VCaP (cell line): ENCODE measurements at regions not wholly inside any gene's neighbourhood (a gene's known extent, or its start where the extent isn't known, plus 50 kb on each side); places are given as distances from the start of the nearest gene placed in this dataset.

Experiments used
- H3K27ac ChIP-seq: fragments of 450-650 bp; 2 replicates; pipeline ENCODE4 v1.5.1; 2017
- TF ChIP-seq, protein P1 (sequence below): fragments of 450-650 bp; conservative IDR thresholded peaks from 2 replicates; pipeline ENCODE4 v1.5.1; 2017; ENCODE audit warnings: mild to moderate bottlenecking, moderate library complexity

DNA sequence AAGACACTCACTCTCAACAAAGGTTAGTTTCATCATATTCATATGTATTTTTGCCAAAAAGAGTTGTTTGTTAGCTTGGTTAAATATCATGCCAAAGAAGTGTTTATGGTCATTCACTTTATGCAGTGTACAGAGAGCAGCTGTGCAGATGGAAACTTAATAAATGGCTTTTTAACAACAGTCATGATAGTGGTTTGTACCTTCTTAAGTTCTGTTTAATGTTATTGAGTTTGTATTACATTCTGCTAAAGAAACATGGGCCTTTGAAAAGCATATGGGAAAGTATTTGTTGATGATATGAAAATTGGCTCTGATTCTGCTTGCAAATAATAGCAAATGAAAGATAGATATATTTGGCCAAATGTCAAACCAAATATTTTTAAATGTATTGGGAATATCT, 607.3 kb downstream of the NCAM2 start:
- TF ChIP-seq, protein P1, sequence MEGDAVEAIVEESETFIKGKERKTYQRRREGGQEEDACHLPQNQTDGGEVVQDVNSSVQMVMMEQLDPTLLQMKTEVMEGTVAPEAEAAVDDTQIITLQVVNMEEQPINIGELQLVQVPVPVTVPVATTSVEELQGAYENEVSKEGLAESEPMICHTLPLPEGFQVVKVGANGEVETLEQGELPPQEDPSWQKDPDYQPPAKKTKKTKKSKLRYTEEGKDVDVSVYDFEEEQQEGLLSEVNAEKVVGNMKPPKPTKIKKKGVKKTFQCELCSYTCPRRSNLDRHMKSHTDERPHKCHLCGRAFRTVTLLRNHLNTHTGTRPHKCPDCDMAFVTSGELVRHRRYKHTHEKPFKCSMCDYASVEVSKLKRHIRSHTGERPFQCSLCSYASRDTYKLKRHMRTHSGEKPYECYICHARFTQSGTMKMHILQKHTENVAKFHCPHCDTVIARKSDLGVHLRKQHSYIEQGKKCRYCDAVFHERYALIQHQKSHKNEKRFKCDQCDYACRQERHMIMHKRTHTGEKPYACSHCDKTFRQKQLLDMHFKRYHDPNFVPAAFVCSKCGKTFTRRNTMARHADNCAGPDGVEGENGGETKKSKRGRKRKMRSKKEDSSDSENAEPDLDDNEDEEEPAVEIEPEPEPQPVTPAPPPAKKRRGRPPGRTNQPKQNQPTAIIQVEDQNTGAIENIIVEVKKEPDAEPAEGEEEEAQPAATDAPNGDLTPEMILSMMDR = no peak
- no peak overlapping the region for H3K27ac ChIP-seq

DNA sequence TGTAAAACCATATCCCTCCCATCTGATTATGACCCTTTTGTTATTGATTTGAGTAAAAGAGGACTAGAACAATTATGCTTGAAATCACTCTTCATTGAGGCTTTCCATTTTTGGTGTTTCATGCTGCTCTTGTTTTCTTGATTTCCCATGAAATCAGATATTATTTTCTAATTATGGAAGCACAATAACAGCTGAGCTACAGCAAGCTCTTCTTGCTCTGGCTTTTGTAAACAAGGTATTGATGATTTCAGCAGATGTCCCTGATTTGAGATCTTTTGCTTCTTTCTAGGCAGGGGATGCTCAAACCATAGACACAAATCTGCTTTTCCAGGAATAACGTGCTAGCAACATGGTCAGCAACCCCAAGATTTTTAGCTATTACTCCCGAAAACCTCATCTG, 607.8 kb downstream of the NCAM2 start:
- H3K27ac ChIP-seq = no peak overlapping the region
- TF ChIP-seq, protein P1 = no peak

DNA sequence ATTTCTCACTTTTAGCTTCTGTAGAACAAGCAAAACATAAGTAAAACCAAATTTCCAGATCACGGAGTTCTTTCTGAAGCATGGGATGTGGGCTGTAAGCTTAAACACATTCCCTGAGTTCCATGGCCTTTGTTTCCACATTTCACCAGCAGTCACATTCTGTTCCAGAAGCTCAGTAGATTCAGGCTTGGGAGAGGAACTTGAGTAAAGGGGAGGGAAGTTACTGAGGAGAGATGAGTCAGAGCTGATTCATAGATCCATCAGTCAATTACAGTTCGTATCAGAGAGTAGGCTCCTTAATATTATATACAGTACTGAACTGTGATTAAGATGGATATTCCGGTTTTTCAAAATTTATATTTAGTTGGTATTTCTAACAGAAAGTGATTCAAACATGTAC, 614.3 kb downstream of the NCAM2 start:
- H3K27ac ChIP-seq = no peak overlapping the region
- TF ChIP-seq, protein P1 = no peak

DNA sequence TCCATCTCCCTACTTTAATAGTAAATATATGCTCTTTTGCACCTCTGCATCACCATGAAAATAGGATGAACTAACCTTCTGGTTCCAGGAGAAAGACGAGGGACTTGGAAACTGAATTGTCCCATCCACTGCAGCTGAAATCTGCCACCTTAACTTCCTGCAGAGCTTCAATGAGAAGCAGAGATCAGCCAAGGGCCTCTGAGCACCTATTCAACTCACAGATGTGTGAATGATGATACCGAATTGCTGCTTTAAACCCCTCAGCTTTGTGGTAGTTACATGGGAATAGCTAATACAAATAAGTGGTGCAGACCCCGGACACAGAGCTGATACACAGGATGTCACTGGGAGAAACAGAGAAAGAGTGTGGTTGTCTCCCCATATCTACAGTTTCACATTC, 616.8 kb downstream of the NCAM2 start:
- H3K27ac ChIP-seq = no peak overlapping the region
- TF ChIP-seq, protein P1 = no peak

DNA sequence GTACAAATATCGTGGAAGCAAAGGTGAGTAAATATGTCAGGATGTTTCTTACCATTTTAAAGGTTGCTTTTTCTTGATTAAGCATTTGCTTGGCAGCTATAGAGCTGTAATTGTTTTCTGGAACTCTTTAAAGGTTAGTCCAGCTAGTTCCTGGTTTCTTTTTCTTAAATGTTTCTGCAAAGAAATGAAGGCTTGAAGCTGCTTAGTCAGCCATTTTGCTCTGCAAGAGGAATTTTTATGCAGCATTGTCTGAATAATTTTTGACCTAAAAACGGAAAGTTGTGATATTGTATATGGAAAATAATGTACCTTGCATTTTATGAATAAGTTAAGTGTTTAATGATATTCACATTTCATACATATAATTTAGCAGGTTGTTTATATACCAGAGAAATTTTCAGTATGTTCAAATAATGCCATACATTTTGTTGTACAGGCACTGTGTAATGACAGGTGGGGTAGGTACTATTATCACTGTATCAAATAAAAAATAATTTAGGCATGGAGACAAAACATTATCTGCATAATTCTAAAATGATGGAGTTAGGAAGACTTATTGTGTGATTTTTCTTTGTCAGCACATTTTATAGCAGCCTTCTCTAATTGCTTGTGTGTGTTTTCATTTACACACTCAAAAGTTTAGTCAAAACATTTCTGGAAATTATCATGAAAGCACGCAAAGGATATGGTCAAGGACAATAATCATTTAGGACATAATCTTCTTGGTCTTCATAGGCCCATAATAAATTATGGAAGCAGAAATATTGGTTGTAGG, 624.4 kb downstream of the NCAM2 start:
- no peak overlapping the region for H3K27ac ChIP-seq
- TF ChIP-seq, protein P1 = no peak

DNA sequence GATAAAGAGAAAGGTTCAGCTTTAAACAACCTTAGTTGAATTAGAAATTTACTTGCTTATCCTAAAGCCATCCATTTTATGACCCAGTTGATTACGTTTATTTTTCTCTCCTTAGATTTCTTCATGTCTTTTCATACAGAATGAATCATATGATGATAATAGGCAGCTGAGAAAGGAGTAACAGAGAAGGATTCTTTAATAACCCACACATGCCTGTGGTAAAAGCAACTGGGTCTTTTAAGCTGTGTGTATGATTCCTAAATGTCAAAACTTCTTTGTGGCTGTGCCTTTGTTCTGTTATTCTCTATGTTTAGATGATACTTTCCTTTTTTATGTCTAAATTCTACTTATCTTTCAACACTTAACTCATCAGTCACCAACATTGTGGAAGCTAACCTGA, 626.5 kb downstream of the NCAM2 start:
- TF ChIP-seq, protein P1 = no peak
- H3K27ac ChIP-seq = no peak overlapping the region

DNA sequence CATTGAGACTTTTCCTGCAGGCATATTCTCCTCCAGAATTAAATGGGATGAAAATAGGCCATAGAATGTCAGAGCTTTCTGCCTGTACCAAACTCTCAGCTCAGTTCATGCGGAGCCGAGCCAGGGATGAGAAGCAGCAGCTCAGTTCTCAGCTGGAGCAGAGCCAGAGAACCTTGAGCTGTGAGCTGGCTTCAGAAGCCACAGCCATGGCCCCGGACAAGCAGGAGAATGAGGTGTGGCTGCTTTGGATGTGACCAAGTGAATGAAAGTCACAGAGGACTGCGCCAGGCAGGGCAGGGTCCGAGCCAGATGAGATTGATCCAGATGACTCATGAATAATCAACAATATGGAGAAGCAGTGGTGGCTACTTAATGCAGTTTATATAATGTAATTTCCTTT, 633.8 kb downstream of the NCAM2 start:
- H3K27ac ChIP-seq = no peak overlapping the region
- TF ChIP-seq, protein P1 = no peak
